GM19395 (cell line): ENCODE measurements at regions not wholly inside any gene's neighbourhood (a gene's known extent, or its start where the extent isn't known, plus 50 kb on each side); places are given as distances from the start of the nearest gene placed in this dataset.
"Not testable (repeated sequence)": the region's sequence is repeated elsewhere in the genome, so short reads cannot be mapped to it uniquely, and the experiment has no call there.

Experiments
- ATAC-seq: cut with Tn5 transposase; IDR thresholded peaks from one replicate; pipeline ENCODE4 v1.9.1; 2021; ENCODE audit warnings: mild to moderate bottlenecking, moderate library complexity; ENCODE audit not compliant: unreplicated experiment

DNA sequence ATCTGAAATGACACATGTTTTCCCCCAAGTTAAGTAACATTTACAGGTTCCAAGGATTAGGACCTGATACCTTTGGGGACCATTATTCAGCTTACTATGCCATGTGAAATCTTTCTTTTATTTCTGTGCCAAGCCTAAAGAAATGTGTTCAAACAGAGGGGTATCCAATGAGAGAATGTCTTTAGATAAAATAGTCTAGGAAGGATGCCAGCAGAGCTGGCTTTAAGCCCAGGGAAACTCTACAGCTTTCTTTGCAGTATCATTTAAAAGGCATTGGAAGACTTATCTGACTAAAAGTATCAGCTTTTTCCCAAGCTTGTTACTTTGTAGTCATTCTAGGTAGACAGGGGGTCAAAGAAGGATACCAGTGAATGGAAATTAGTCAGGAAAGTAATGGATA lies 860.4 kb downstream of the PLA2G4A start:
- no peak for ATAC-seq

DNA sequence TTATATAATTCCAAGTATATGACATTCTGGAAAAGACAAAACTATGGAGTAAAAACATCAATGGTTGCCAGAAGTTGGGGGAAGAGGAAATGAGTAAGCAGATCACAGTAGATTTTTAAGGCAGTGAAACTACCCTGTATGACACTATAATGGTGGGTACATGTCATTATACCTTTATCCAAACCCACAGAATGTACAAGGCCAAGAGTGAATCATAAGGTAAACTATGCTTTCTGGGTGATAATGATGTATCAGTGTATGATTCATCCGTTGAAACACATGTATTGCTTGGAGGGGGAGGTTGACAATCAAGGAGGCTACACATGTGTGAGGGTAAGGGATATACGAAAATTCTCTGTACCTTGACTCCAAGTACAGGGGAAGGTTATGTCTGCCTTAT lies 862.7 kb downstream of the PLA2G4A start:
- no peak for ATAC-seq

DNA sequence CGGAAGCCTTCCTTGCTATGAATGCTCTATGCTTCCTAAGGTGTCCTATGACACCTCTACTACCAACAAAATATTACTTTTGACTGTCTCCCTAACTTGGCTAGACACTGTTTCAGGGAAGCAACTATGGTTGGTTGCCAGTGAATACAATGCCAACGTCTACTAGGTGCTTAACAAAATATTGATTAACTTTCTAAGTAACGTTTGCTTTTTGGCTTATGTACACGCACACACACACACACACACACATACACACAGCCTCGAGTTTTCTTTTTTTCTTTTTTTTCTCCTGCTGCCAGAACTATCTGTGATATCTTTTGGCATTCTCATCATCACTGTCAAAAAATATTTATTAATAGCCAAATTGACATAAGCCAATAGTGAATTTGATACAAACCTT lies 864.0 kb downstream of the PLA2G4A start:
- no peak for ATAC-seq

DNA sequence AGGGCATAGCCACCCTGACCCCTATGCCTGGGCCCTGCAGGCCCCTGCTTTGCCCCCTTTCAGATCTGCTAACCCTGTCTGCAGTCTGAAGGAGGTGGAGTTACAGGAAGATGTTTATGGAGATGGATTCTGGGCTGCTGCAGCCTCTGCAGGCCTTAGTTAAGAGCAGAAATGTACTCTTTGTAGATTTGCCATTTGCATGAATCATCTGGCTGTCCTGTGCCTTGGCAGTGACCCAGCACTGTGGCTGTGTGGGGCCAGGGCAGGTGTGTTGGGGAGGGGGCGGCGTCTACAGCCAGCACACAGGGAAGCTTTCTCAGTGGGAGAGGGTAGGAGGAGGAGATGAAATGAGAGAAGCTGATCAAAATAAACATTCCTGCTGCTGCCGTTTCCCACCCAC lies 867.3 kb downstream of the PLA2G4A start:
- no peak for ATAC-seq

DNA sequence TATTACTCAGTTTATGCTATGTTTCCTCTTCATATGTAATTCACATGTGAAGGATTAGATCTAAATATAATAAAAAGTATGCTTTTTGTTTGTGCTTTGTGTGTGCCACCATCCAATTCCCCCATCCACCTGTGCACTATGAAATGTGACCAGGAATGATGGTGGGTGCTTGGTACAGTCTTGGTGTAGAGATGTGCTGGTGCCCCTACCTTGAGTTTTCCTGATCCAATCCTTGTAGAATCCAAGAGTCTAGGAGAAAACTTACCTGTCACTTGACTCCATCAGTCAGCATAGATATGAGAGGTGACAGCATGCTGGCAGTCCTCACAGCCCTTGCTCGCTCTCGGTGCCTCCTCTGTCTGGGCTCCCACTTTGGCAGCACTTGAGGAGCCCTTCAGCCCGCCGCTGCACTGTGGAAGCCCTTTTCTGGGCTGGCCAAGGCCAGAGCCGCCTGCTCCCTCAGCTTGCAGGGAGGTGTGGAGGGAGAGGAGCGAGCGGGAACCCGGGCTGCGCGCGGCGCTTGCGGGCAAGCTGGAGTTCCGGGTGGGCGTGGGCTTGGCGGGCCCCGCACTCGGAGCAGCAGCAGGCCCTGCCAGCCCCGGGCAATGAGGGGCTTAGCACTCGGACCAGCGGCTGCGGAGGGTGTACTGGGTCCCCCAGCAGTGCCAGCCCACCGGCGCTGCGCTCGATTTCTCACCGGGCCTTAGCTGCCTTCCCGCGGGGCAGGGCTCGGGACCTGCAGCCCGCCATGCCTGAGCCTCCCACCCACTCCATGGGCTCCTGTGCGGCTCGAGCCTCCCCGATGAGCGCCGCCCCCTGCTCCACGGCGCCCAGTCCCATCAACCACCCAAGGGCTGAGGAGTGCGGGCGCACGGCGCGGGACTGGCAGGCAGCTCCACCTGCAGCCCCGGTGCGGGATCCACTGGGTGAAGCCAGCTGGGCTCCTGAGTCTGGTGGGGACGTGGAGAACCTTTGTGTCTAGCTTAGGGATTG lies 874.7 kb downstream of the PLA2G4A start:
- ATAC-seq, result not testable (repeated sequence)

DNA sequence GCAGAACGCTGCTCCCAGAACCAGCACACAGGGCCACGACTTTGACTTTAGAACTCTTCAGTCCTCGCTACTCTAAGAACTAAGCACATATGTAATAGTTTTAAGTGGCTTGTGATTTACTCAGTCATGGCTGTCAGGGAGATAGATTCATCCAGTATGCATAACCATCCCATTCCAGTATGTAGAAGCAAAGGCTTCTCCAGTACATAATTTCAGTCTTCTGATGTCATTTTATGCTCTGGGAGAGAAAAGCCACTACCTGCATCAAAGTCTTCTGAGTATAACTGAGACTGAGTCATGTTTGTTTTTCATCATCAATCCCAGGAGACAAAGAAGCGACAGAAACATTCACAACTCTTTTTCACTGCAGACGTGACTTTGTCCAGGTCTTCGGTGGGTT lies 885.7 kb downstream of the PLA2G4A start:
- ATAC-seq, result no peak

DNA sequence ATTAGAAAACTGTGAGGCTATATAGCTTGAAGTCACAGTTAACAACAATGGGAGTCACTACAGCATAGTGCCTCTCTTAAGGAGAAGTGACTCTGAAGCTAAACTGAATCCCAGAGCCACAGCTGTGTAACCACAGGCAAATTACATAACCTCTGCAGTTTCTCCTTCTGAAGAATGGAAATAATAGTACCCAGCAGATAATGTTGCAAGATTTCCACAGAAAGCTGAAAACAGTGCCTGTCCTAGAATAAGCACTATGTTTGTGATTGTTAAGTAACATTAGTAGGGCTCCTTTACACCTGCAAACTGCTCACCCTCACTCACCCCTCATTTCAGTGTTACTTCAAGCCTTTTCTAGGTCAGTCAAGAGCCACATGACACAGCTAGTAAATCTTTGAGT lies 886.7 kb downstream of the PLA2G4A start:
- no peak for ATAC-seq

DNA sequence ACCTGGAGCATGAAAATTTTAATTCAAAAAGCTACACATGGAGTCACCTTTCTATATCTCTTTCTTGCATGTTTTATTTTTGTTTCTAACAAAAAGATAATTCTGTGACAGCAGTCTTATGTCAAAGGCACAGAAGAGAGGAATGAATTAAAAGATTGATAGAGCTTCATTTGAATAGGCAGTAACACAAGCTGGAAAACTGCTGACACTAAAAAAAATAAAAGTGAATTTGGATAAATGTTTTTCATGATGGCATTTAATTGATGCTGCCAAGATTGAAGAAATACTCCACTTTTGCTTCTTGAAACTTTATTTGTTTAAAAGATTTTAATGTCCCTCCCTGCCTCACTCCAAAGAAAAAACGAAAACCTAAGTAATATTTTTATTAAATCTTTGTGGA lies 887.4 kb downstream of the PLA2G4A start:
- no peak for ATAC-seq

DNA sequence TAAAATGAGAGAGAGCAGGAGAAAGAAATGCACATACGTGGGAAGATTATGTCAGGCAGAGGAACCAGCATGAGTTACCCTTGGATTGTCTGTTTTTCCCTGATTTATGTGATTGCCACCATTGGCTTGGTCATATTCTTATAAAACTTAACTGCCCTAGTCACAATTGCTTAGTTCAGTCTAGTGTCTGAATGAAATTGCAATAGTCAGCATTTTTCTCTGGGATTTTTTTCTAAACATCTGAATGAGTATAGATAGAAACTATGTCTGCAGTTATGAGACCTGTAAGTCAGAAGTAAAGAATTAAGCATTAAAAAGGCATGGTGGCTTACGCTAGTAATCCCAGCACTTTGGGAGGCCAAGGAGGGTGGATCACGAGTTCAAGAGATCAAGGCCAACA lies 889.8 kb downstream of the PLA2G4A start:
- no peak for ATAC-seq

DNA sequence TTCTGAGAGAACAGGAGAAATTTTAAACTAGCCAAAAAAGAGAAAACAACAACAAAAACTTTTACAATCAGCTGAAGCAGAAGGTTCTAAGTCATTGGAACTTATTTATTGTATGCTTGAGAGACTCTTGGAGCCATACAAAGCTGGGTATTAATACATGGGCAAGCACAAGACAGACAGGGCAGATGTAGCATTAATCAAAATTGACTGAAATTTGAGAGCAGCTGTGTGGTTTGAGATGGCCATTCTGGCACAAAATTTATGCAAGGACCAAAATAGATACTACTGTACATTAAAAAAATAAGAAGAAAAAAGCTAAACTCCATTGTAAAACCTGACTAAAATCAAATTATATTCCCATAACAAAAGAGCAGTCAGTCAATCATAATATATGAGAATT lies 892.5 kb downstream of the PLA2G4A start:
- no peak for ATAC-seq

DNA sequence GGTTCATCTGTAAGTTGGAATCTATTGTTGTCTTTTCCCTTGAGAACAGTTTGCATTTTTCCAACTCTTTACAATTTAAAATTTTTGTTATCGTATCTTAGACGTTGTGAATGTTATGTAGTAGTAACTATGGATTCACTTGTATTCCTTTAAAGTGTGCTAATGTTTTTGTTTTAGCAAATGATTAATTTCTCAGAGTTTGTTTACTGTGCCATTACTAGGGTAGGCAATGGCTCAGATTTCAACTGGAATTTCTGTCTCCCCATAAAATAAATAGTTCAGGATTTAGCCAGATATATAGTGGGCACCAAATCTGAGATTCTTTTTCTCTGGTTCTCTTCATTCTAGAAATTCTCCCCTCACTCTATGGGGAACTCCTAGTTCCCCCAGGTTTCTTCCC lies 896.5 kb downstream of the PLA2G4A start:
- ATAC-seq, result no peak

DNA sequence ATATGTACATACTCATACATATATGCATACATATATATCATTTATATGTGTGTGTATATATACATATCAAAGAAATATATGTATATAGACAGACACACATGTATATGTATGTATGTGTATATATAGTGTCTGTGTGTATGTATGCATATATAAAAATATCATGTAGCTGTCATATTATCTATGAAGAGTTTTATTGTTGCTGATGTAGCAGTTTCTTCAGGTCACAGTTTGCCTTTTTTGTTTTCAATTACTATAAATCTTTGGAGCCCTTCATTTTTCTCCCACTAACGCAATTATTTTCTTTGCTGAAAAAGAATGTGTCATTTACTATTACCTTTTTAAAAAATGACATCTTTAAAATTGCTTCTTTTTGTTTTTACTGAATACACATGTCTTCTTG lies 904.5 kb downstream of the PLA2G4A start:
- no peak for ATAC-seq

DNA sequence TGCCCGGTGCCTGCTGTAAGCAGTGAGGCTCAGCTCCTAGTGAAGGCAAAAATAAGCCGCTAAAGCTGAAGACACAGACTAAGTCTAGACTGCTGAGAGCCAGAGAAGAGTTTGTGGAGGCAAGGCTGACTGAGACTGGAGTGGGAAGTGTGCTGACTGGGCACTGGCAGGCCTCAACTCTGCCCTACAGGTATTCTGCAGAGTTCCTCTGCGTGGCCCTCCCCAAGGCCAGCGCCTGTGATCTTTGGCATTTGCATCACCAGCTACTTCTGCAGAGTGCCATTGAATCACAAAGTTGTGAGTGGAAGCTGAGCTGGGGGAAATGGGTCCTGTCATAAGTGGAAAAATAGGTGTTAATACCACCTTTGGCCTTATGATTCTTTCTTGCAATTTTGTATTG lies 905.7 kb downstream of the PLA2G4A start:
- no peak for ATAC-seq

DNA sequence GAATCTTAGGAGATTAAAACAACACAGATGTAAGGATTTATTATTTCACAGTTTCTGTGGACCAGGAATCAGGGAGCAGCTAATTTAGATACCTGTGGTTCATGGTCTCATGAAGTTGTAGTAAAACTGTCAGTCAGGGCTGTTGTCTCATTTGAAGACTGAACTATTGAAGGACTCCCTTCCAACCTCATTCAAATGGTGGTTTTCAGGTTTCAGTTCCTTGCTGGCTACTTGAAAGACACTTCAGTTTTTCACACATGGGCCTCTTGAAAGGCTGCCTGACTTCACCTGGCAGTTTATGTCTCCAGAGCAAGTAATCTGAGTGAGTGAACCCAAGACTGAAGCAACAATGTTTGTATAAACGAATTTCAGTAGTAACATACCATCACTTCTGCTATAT lies 915.9 kb downstream of the PLA2G4A start:
- ATAC-seq, result peak; percentile 90

DNA sequence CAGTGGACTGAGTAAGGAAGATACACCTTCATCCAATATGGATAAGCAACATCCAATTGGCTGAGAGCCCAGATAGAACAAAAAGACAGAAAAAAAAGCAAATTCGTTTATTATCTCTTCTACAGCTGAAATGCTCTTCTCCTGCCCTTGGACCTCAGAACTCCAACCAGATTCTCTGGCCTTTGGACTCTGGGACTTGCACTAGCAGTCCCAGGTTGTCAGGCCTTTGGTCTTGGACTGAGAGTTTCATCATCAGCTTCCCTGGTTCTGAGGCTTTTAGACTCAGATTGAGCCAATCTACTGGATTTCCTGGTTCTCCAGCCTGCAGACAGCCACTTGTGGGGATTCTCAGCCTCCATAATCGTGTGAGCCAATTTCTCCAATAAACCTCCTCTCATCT lies 926.8 kb downstream of the PLA2G4A start:
- ATAC-seq, result no peak

DNA sequence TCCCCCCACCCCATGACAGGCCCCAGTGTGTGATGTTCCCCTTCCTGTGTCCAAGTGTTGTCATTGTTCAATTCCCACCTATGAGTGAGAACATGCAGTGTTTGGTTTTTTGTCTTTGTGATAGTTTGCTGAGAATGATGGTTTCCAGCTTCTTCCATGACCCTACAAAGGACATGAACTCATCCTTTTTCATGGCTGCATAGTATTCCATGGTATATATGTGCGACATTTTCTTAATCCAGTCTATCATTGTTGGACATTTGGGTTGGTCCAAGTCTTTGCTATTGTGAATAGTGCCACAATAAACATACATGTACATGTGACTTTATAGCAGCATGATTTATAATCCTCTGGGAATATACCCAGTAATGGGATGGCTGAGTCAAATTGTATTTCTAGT lies 927.9 kb downstream of the PLA2G4A start:
- not testable (repeated sequence) for ATAC-seq

DNA sequence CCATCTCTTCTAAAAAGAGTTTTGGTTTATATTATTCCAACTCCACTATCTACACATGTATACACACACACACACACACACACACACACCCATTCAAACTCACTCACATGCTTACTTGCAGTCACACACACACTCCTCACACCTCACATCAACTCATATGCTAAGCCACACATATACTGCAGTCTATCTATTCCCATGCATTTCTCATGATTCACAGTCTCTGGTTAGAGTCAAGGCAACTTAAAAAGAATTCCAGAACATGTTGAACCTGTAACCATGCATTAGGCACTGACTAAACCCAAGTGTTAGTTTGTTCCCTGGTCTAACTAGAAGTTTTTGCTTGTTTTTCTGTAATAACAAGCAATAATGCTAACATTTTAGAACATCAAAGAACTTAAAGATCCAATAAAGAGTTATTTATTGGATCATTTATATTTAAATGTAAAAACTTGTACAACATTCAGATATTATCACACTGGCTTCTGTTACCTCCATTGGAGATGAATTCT lies 931.1 kb downstream of the PLA2G4A start:
- no peak for ATAC-seq

DNA sequence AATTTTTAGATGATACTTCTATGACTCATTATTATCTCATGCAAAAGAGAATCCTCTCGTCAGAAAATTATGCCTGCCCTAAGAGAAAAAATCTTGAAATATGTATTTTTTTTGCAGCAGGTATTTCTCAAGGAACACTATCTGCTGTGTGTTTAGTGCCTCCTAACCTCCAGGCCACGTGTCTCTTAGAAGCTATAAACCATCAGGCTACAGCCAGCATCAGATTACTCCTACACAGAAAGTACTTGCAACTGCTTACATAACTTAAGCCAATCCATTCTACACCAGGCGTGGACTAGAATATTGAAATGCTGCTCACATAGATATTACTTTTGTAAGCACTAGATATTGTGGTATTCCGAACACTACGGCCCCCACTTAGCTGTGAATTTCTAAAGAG lies 933.4 kb downstream of the PLA2G4A start:
- ATAC-seq, result no peak

DNA sequence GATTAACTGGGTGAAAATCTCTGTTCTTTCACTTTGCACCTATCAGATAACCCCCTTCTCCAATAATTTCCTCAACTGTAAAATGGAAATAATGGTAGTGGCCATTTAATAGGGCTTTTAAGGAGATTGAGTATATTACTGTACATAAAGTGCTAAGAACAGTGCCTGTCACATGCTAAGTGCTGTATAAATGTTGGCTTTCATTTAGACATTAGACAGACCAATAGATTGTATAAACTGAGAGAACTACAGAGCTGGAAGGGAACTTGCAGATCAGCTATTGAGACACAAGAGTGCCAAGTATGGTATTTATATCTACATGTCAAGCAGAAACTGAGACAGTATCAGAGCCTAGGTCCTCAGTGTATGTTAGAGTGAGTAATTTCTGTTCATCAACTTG lies 934.7 kb downstream of the PLA2G4A start:
- no peak for ATAC-seq

DNA sequence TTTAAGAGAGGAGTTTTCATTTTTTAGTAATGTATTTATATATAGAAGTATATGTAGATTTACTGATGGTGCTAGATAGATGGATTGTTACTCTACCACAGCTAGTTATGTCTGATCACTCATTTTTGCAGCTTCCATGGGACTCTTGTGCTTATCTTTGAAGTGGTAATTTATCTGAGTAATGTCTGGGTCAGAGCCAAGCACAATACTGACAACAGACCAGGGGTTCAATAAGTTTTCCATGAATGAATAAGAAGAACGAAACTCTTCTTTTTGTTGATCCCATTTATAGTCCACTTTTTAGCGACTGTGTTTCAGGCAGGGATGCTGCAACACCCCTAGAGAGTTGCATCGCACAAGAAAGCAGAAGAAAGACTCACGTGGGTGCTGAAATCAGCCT lies 935.2 kb downstream of the PLA2G4A start:
- ATAC-seq, result no peak

DNA sequence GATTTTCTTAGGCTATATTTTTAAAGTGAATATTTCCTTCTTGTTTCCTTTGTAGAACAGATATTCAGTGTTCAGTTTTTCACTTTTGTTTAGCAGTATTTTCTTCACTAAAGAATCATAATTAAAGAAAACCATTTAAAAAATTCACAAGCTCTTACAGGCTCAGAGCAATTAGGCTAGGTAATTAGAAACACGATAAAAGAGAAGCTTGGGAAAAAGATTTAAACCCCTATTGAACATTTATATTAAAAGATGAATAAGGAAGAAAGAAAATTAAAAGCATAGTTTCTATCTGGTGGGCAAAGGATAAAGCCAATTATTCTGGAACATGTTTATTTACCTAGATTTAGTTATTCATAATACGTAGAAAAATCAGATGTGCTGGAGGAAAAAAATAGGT lies 942.6 kb downstream of the PLA2G4A start:
- no peak for ATAC-seq

DNA sequence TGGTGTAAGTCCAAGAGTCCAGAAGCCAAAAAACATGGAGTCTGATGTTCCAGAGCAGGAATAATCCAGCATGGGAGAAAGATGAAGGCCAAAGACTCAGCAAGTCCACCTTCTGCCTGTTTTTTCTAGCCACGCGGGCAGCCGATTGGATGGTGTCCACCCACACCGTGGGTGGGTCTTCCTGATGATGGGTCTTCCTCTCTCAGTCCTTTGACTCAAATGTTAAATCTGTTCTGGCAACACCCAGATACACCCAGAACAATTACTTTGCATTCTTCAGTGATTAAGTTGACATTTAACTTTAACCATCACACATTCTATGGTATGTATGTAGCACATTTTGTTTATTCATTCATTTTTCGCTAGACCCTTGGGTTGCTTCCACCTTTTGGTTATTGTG lies 944.4 kb downstream of the PLA2G4A start:
- no peak for ATAC-seq

DNA sequence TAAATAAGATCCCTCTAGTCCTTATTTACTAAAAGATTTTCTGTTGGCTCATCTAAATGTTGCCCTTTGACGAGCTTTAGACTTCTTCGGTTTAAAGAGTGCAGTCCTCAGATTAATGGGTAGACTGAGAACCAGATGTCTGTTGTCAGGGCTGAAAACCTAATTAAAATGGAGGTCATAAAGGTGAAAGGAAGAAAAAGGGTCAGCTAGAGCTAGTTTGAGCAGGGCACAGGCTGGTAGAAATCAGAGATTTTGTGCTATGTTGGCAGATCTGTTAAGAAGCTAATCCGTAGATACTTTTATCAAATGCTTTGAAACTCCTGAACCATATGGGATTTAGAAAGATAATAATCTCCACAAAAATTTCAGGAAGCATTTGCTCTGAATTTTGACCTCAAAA lies 959.0 kb downstream of the PLA2G4A start:
- ATAC-seq, result no peak
